ENCODE measurements at regions not wholly inside any gene's neighbourhood (a gene's known extent, or its start where the extent isn't known, plus 50 kb on each side); places are given as distances from the start of the nearest gene placed in this dataset.

DNA sequence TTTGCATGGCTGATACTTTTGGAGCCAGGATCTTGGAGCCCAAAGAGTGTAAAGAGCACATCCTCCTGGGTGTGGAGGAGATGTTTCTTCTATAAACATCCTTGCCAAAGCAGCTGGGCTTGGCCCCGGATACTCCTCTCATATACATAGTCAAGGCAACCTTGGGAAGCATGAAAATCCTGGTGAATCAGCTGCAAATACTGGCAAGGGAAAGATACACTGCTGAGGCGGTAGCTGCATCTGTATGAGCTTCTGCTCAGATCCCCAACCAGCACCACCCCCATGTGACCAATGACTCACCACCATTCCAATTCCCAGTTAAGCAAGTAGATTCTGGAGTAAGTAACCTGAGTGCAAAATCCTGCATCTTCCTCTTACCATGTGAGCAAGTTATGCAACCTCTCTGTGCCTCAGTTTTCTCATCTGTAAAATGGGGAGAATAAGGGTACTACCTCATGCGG is 567.4 kb downstream of the MED13L start:
- ATAC-seq (no peak), DNase-seq (no peak)
- H3K27ac Mint-ChIP-seq: no peak overlapping the region
- H3K4me3 Mint-ChIP-seq: no peak overlapping the region
- no peaks in the 10 kb centered on the region for H3K27me3 Mint-ChIP-seq (ENCODE audit: low read depth)
- H3K36me3 Mint-ChIP-seq (ENCODE audit: low read depth): no peaks in the 10 kb centered on the region
- H3K4me1 Mint-ChIP-seq (ENCODE audit: low read depth): no peaks in the 10 kb centered on the region
- H3K9me3 Mint-ChIP-seq (ENCODE audit: insufficient read depth): no peaks in the 10 kb centered on the region
- ChIA-PET POLR2A (no interaction called here), CTCF (no interaction called here)

DNA sequence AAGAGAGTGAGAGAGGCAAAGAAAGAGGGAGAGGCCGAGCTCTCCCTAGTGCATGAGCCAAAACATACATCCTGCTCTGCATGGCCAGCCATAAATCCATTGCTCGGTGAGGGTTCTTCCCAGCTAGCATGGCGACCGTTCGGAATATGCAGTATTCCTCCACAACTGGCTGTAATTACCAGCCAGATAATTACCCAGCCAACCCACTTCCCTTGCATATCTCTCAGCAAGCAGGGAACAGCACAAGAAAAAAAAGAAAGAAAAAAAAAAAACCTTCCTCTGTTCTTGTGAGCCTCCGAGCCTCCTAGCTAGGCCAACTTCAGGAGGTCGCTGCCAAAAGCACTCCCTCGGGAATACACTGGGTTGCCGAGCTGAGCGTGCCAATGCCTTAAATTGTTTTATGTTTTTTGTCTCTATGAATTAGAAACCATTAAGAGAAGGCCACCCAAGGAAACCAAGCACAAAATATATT is 567.9 kb downstream of the MED13L start:
- H3K27ac Mint-ChIP-seq: no peak overlapping the region
- ATAC-seq: no peak
- H3K36me3 Mint-ChIP-seq (ENCODE audit: low read depth): no peaks in the 10 kb centered on the region
- H3K4me3 Mint-ChIP-seq: no peak overlapping the region
- no peaks in the 10 kb centered on the region for H3K9me3 Mint-ChIP-seq (ENCODE audit: insufficient read depth)
- no peaks in the 10 kb centered on the region for H3K4me1 Mint-ChIP-seq (ENCODE audit: low read depth)
- POLR2A ChIA-PET: no interaction called here
- no peak for DNase-seq
- H3K27me3 Mint-ChIP-seq (ENCODE audit: low read depth): no peaks in the 10 kb centered on the region
- CTCF ChIA-PET: no interaction called here

DNA sequence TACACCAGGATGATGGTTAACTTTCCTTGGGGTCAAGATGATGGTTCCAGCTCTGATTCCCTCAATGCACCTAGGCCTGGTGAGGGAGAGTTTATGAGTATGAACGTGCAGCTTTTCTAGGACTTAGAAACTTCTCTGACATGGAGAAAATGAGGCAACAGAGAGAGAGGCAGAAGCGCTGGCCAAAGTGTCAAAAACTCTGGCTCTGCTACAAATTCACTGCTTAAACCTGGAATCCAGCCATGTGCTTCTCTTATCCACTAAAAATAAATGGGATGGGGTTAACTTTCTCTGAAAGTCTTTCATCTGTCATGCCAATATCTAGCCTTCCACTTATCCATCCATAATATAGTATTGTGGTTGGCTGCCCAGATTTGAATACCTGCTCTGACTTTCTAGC is 568.7 kb downstream of the MED13L start:
- CTCF ChIA-PET: no interaction called here
- POLR2A ChIA-PET: no interaction called here
- no peaks in the 10 kb centered on the region for H3K9me3 Mint-ChIP-seq (ENCODE audit: insufficient read depth)
- no peaks in the 10 kb centered on the region for H3K36me3 Mint-ChIP-seq (ENCODE audit: low read depth)
- ATAC-seq (no peak), DNase-seq (no peak)
- H3K27ac Mint-ChIP-seq: no peak overlapping the region
- H3K27me3 Mint-ChIP-seq (ENCODE audit: low read depth): no peaks in the 10 kb centered on the region
- H3K4me1 Mint-ChIP-seq (ENCODE audit: low read depth): no peaks in the 10 kb centered on the region
- H3K4me3 Mint-ChIP-seq: no peak overlapping the region

GRCh38 chr12:115700896-115701465 is 576.5 kb downstream of the MED13L start:
- DNase-seq (no peak), ATAC-seq (no peak)
- peaks cover 5% of the 10 kb centered on the region for H3K9me3 Mint-ChIP-seq (ENCODE audit: insufficient read depth)
- H3K36me3 Mint-ChIP-seq (ENCODE audit: low read depth): no peaks in the 10 kb centered on the region
- H3K27me3 Mint-ChIP-seq (ENCODE audit: low read depth): no peaks in the 10 kb centered on the region
- H3K4me3 Mint-ChIP-seq: no peak overlapping the region
- H3K27ac Mint-ChIP-seq: no peak overlapping the region
- ChIA-PET POLR2A (no interaction called here), CTCF (no interaction called here)
- H3K4me1 Mint-ChIP-seq (ENCODE audit: low read depth): no peaks in the 10 kb centered on the region

- DNase-seq (no peak), ATAC-seq (no peak)
- no peaks in the 10 kb centered on the region for H3K36me3 Mint-ChIP-seq (ENCODE audit: low read depth)
- CTCF ChIA-PET: no interaction called here
- POLR2A ChIA-PET: no interaction called here
- no peak overlapping the region for H3K27ac Mint-ChIP-seq
- H3K27me3 Mint-ChIP-seq (ENCODE audit: low read depth): no peaks in the 10 kb centered on the region
- no peaks in the 10 kb centered on the region for H3K4me1 Mint-ChIP-seq (ENCODE audit: low read depth)
- H3K4me3 Mint-ChIP-seq: no peak overlapping the region
- H3K9me3 Mint-ChIP-seq (ENCODE audit: insufficient read depth): peaks cover 5% of the 10 kb centered on the region
These were observed 577.4 kb downstream of the MED13L start for GRCh38 chr12:115700081-115700480.

GRCh38 chr12:115698257-115698656 is 579.2 kb downstream of the MED13L start:
- Mint-ChIP-seq H3K9me3 (ENCODE audit: insufficient read depth) (peaks cover 5% of the 10 kb centered on the region), H3K4me3 (no peak overlapping the region), H3K27me3 (ENCODE audit: low read depth) (no peaks in the 10 kb centered on the region), H3K27ac (no peak overlapping the region), H3K4me1 (ENCODE audit: low read depth) (no peaks in the 10 kb centered on the region), H3K36me3 (ENCODE audit: low read depth) (no peaks in the 10 kb centered on the region)
- CTCF ChIA-PET: no interaction called here
- DNase-seq: no peak
- ATAC-seq: no peak
- POLR2A ChIA-PET: no interaction called here

DNA sequence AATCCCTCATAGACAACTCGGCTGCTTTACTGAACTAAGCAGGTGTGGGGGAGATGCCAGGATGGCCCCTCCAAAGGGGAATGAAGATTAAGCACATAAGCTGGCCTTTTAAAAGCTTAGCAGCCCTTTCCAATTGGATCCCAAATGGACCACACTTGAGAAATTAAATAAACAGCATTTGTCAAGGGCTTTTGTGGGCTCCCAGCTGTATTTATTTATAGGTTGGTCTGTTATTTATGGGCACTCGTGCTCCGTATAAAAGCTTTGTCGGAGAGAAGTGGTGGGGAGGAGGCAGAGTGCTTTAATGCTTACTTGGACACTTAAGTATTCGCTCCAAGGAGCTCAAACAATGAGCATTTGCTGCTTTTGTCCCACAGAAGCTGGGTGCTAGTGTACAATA is 580.2 kb downstream of the MED13L start:
- Mint-ChIP-seq H3K27me3 (ENCODE audit: low read depth) (no peaks in the 10 kb centered on the region), H3K4me3 (no peak overlapping the region), H3K36me3 (ENCODE audit: low read depth) (no peaks in the 10 kb centered on the region), H3K4me1 (ENCODE audit: low read depth) (no peaks in the 10 kb centered on the region), H3K27ac (no peak overlapping the region), H3K9me3 (ENCODE audit: insufficient read depth) (peaks cover 5% of the 10 kb centered on the region)
- ChIA-PET CTCF (no interaction called here), POLR2A (no interaction called here)
- no peak for DNase-seq
- ATAC-seq: no peak

DNA sequence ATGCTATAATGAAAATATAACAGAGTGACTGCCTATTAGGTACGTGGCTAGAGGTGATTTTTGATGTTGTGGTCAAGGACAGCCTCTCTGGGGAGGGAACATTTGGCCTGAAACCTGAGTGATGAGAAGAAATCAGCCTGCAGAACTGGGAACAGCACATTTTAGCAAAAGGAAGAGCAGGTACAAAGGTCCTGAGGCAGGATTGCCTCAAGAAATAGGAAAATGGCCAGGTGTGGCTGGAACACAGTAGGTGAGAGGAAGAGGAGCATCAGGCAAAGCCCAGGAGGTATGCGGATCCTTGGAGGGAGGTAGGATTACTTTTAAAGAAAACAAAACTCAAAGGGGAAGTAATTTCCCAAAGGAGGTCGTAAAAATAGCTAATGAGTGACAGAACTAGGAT is 582.9 kb downstream of the MED13L start:
- no peak overlapping the region for H3K4me3 Mint-ChIP-seq
- ATAC-seq: no peak
- CTCF ChIA-PET: no interaction called here

DNA sequence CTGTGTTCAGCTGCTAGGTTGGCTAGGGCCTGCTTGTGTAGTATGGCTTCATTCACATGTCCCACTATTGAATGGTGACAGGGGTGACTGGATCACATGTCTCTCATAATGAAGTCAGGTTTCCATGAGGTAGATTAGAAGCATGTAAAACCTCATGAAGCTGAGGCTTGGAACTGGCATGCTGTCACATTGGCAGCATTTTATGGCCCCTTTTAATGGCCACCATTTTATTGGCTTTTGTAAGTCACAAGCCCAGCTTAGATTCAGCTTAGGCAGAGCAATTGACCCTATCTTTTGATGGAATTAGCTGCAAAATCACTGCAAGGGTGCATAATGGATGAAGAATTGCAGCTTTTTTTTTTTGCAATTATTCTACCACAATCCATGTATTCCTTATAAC is 583.5 kb downstream of the MED13L start:
- DNase-seq (no peak), ATAC-seq (no peak)
- Mint-ChIP-seq H3K9me3 (ENCODE audit: insufficient read depth) (no peaks in the 10 kb centered on the region), H3K4me3 (no peak overlapping the region), H3K27ac (no peak overlapping the region), H3K27me3 (ENCODE audit: low read depth) (no peaks in the 10 kb centered on the region), H3K4me1 (ENCODE audit: low read depth) (no peaks in the 10 kb centered on the region), H3K36me3 (ENCODE audit: low read depth) (no peaks in the 10 kb centered on the region)
- ChIA-PET POLR2A (no interaction called here), CTCF (interaction anchor here (0.6 kb wide), 1 partner anchor 1248 kb away, joined by 3 read pairs; no protein-coding TSS in a partner anchor)

More for the DNA sequence above, 582.9 kb downstream of the MED13L start:
- POLR2A ChIA-PET: no interaction called here
- Mint-ChIP-seq H3K9me3 (ENCODE audit: insufficient read depth) (no peaks in the 10 kb centered on the region), H3K27ac (no peak overlapping the region), H3K27me3 (ENCODE audit: low read depth) (no peaks in the 10 kb centered on the region), H3K36me3 (ENCODE audit: low read depth) (no peaks in the 10 kb centered on the region), H3K4me1 (ENCODE audit: low read depth) (no peaks in the 10 kb centered on the region)
- no peak for DNase-seq

DNA sequence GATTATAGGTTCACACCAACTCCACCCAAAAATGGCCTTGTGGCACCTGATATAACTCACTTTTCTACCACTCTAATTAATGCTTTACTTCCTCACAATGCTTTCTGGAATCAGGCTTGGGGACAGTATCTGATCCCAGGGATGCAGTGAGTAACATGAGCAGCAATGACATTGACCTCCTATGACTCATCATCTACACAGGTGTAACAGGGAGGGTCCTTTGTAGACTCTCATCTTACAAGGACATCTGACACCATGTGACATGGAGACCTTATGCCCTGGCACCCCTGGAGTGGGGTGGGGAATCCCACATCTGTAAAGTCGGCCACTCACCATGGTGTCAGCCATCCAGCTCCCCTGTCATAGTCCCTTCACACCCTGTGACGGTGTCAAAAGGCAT is 586.4 kb downstream of the MED13L start:
- ATAC-seq (no peak), DNase-seq (no peak)
- Mint-ChIP-seq H3K9me3 (ENCODE audit: insufficient read depth) (no peaks in the 10 kb centered on the region), H3K36me3 (ENCODE audit: low read depth) (no peaks in the 10 kb centered on the region), H3K4me1 (ENCODE audit: low read depth) (no peaks in the 10 kb centered on the region), H3K4me3 (no peak overlapping the region), H3K27ac (no peak overlapping the region), H3K27me3 (ENCODE audit: low read depth) (peaks cover 3% of the 10 kb centered on the region)
- POLR2A ChIA-PET: no interaction called here
- CTCF ChIA-PET: interaction anchor here (0.8 kb wide), 1 partner anchor 8 kb away, joined by 3 read pairs; no protein-coding TSS in a partner anchor

DNA sequence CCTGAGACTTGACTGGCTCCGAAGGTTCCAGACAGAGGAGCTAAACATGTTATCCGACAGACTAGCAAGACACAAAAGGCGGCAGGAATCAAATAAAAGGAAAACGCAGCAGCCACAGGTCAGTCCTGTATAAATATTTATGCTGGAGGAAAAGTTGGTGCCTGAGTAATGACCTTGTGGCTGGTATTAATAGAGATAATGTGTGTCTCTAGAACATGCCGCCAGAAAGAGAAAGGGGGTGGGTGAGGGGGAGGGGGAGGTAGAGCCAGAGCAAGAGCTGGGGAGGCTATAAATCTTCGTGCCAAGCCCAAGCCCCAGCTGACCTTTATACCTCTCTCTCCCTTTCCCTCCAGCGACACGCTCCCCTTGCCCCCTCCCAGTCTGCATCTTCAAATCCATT is 590.4 kb downstream of the MED13L start:
- ChIA-PET CTCF (no interaction called here), POLR2A (no interaction called here)
- no peak overlapping the region for H3K4me3 Mint-ChIP-seq
- H3K4me1 Mint-ChIP-seq (ENCODE audit: low read depth): no peaks in the 10 kb centered on the region
- no peaks in the 10 kb centered on the region for H3K9me3 Mint-ChIP-seq (ENCODE audit: insufficient read depth)
- ATAC-seq: no peak
- no peak overlapping the region for H3K27ac Mint-ChIP-seq
- no peaks in the 10 kb centered on the region for H3K36me3 Mint-ChIP-seq (ENCODE audit: low read depth)
- H3K27me3 Mint-ChIP-seq (ENCODE audit: low read depth): peaks cover 3% of the 10 kb centered on the region
- DNase-seq: no peak

- no peaks in the 10 kb centered on the region for H3K9me3 Mint-ChIP-seq (ENCODE audit: insufficient read depth)
- no peak overlapping the region for H3K27ac Mint-ChIP-seq
- CTCF ChIA-PET: interaction anchor here (0.6 kb wide), 1 partner anchor 8 kb away, joined by 3 read pairs; no protein-coding TSS in a partner anchor
- ATAC-seq: no peak
- peaks cover 3% of the 10 kb centered on the region for H3K27me3 Mint-ChIP-seq (ENCODE audit: low read depth)
- POLR2A ChIA-PET: no interaction called here
- H3K36me3 Mint-ChIP-seq (ENCODE audit: low read depth): no peaks in the 10 kb centered on the region
- no peaks in the 10 kb centered on the region for H3K4me1 Mint-ChIP-seq (ENCODE audit: low read depth)
- DNase-seq: no peak
- no peak overlapping the region for H3K4me3 Mint-ChIP-seq
These were observed 594.2 kb downstream of the MED13L start for GRCh38 chr12:115683240-115683780.

DNA sequence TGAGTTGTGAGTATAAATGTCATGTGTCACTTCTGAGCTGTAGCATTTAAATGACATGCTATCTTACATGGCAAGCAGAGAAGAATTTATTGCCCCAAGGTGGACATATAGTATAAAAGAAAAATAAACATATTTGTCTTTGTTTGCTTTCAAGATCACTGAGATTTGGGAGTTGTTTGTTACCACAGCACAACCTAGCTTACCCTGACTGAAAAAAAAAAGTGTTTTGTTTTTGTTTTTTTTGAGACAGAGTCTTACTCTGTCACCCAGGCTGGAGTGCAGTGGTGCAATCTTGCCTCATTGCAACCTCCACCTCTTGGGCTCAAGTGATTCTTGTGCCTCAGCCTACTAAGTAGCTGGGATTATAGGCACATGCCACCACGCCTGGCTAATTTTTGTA is 596.5 kb downstream of the MED13L start:
- no peaks in the 10 kb centered on the region for H3K9me3 Mint-ChIP-seq (ENCODE audit: insufficient read depth)
- CTCF ChIA-PET: no interaction called here
- ATAC-seq: no peak

More for the DNA sequence above, 596.5 kb downstream of the MED13L start:
- Mint-ChIP-seq H3K4me3 (no peak overlapping the region), H3K4me1 (ENCODE audit: low read depth) (no peaks in the 10 kb centered on the region), H3K27me3 (ENCODE audit: low read depth) (no peaks in the 10 kb centered on the region), H3K36me3 (ENCODE audit: low read depth) (no peaks in the 10 kb centered on the region), H3K27ac (no peak overlapping the region)
- POLR2A ChIA-PET: no interaction called here
- DNase-seq: no peak
